Bronchial epithelial cell (primary cell): ENCODE measurements at regions not wholly inside any gene's neighbourhood (a gene's known extent, or its start where the extent isn't known, plus 50 kb on each side); places are given as distances from the start of the nearest gene placed in this dataset.

Experiments used
- DNase-seq: peaks from one replicate; pipeline ENCODE4 v3.0.0-alpha.2; 2010; ENCODE audit warnings: low read depth
- FAIRE-seq: peaks from 2 replicates; lab custom pipeline; 2011; peaks lifted over from hg19 to GRCh38; lab: Jason Lieb, UNC
- H3K27me3 ChIP-seq: 2 replicates; pipeline ENCODE4 v1.5.1; 2011; ENCODE audit warnings: low read length; ENCODE audit not compliant: control insufficient read depth, insufficient read depth
- H3K36me3 ChIP-seq: 2 replicates; pipeline ENCODE4 v1.5.1; 2011; ENCODE audit warnings: low read length; ENCODE audit not compliant: control insufficient read depth, insufficient read depth
- H3K4me3 ChIP-seq: 2 replicates; pipeline ENCODE4 v1.5.1; 2011; ENCODE audit warnings: mild to moderate bottlenecking, low read depth, low read length, control low read depth
- TF ChIP-seq, protein P1 (sequence below): IDR thresholded peaks from 2 replicates; pipeline ENCODE4 v1.5.1; 2011; ENCODE audit warnings: mild to moderate bottlenecking, moderate library complexity, low read length, control low read depth, inconsistent platforms; ENCODE audit not compliant: insufficient read depth, severe bottlenecking

DNA sequence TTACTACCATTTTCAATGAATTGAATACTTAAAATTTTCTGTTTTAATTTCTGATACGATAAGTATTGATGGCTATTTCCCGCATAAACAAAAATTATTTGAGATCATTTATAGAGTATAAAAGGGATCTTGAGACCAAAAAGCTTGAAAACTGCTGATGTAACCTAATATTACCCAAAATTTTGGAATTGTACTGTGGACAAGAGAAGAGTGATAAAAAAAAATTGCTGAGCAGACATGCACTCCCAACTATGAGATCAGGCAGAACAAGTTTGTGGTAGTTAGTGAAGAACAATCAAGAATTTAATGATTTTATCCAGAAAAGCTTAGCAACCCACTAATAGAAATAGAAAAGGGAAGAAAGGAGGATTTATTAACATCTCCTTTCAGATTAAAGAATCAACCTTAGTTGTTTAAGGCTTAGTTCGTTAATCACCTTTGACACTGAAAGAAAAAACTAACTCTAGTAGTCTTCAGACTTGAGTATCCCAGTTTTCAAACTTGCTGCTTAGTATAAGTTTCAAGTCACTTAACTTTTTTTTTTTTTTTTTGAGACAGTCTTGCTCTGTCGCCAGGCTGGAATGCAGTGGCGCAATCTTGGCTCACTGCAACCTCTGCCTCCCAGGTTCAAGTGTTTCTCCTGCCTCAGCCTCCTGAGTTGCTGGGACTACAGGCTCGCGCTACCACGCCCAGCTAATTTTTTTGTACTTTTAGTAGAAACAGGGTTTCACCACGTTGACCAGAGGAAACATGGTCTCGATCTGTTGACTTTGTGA lies 50.6 kb upstream of the ZC3HAV1 start:
- TF ChIP-seq, protein P1, sequence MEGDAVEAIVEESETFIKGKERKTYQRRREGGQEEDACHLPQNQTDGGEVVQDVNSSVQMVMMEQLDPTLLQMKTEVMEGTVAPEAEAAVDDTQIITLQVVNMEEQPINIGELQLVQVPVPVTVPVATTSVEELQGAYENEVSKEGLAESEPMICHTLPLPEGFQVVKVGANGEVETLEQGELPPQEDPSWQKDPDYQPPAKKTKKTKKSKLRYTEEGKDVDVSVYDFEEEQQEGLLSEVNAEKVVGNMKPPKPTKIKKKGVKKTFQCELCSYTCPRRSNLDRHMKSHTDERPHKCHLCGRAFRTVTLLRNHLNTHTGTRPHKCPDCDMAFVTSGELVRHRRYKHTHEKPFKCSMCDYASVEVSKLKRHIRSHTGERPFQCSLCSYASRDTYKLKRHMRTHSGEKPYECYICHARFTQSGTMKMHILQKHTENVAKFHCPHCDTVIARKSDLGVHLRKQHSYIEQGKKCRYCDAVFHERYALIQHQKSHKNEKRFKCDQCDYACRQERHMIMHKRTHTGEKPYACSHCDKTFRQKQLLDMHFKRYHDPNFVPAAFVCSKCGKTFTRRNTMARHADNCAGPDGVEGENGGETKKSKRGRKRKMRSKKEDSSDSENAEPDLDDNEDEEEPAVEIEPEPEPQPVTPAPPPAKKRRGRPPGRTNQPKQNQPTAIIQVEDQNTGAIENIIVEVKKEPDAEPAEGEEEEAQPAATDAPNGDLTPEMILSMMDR = no peak
- FAIRE-seq (no peak), DNase-seq (peak; percentile 22)

DNA sequence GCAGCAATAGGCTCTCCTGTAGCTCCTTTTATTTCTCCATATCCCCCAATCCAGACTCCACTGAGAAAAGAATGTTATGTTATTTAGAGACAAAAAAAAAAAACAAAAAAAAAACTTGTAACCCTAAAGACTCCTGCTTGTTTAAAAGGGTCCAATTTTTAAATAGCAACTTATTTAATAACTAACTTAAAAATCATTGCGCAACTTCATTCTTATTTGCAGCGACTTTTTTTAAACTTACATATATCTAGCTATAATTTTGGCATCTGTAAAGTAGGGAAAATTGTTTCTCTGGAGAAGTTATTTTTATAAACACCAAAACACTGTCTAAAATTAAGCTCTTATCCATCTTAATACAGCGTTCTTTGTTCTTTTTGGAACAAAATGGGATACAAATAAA lies 59.0 kb upstream of the ZC3HAV1 start:
- Histone ChIP-seq H3K4me3 (no peak overlapping the region), H3K27me3 (no peaks in the 10 kb centered on the region), H3K36me3 (no peaks in the 10 kb centered on the region)
- no peak for FAIRE-seq
- no peak for DNase-seq
- TF ChIP-seq, protein P1 = no peak

More for the DNA sequence above, 50.6 kb upstream of the ZC3HAV1 start:
- Histone ChIP-seq H3K36me3 (no peaks in the 10 kb centered on the region), H3K27me3 (no peaks in the 10 kb centered on the region), H3K4me3 (no peak overlapping the region)

DNA sequence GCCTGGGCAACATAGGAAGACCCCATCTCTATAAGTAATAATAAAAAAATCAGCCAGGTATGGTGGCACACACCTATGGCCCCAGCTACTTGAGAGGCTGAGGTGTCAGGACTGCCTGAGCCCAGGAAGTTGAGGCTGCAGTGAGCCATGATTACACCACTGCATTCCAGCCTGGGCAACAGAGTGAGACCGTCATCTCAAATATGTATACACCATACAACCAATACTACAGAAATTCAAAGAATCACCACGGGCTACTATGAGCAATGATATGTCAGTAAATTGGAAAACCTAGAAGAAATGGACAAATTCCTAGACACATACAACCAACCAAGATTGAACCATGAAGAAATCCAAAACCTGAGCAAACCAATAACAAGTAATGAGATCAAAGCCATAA lies 60.3 kb upstream of the ZC3HAV1 start:
- no peak overlapping the region for H3K4me3 ChIP-seq
- H3K27me3 ChIP-seq = no peaks in the 10 kb centered on the region
- no peak for DNase-seq
- TF ChIP-seq, protein P1 = no peak
- FAIRE-seq = no peak
- H3K36me3 ChIP-seq = no peaks in the 10 kb centered on the region

- H3K27me3 ChIP-seq = no peaks in the 10 kb centered on the region
- no peaks in the 10 kb centered on the region for H3K36me3 ChIP-seq
- no peak overlapping the region for H3K4me3 ChIP-seq
- no peak for FAIRE-seq
- no peak for DNase-seq
- TF ChIP-seq, protein P1 = no peak
Observed at GRCh38 chr7:139172775-139173174, 58.3 kb upstream of the UBN2 start.

DNA sequence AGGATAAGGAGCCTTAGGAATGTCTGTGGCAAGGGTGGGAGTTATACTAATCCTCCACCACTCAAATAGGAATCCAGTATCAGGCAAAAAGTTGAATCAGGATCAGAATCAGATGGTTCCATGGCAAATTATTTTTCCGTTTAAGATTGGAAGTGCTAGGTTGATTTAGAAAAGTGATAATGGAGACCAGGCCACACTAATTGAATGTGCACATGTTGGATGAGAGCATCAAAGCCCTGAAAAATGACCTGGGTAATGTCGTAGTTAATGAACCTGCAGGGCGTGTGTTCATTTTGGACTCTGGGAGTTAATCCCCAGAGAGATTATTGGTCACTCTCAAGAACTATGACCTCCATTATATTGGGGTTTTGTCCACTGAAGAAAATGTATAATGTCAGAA lies 53.3 kb upstream of the UBN2 start:
- FAIRE-seq = no peak
- H3K4me3 ChIP-seq = no peak overlapping the region
- no peaks in the 10 kb centered on the region for H3K27me3 ChIP-seq
- no peaks in the 10 kb centered on the region for H3K36me3 ChIP-seq
- DNase-seq = no peak
- TF ChIP-seq, protein P1 = no peak

DNA sequence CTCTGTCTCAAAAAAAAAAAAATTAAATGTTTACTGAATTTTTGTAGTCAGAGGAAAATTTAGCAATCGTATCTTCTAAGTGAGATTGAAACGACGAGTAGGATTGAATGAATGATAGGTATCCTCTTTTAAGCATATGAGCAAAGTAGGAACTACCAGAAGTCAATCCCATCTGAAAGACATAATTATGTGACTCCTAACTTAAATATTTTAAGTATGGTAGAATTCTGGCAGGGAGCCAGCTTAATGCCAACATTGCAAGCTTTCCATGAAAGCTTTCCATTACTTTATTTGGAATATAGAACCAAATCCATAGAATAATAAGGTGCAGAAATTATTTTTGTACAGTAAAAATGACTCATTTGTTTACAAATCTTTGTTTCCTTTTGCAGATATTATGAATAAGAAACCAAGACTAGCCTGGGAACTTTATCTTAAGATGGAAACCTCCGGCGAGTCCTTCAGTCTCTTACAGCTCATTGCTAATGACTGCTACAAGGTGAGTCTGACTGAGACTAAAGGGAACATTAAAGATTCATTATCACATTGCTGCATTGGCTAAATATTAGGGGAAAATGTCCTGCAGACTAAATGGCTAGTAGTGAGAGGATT lies 50.2 kb upstream of the UBN2 start:
- H3K27me3 ChIP-seq = no peaks in the 10 kb centered on the region
- H3K4me3 ChIP-seq = no peak overlapping the region
- DNase-seq (peak; percentile 47), FAIRE-seq (no peak)
- no peaks in the 10 kb centered on the region for H3K36me3 ChIP-seq
- TF ChIP-seq, protein P1 = no peak
